ENCODE measurements at regions not wholly inside any gene's neighbourhood (a gene's known extent, or its start where the extent isn't known, plus 50 kb on each side); places are given as distances from the start of the nearest gene placed in this dataset.

GRCh38 chr12:58316926-58317325 lies 375.6 kb downstream of the ATP23 start:
- Histone ChIP-seq H3K9me3 (ENCODE audit: insufficient read depth, low read length) (no peaks in the 10 kb centered on the region), H3K4me1 (ENCODE audit: low read length) (peaks cover 11% of the 10 kb centered on the region), H3K4me3 (ENCODE audit: low read length) (no peak overlapping the region), H3K79me2 (ENCODE audit: low read length) (no peaks in the 10 kb centered on the region), H3K27ac (ENCODE audit: low read length) (no peak overlapping the region), H3K36me3 (replicated peaks; ENCODE audit: low read depth, low read length) (no peaks in the 10 kb centered on the region), H3K4me2 (ENCODE audit: low read length) (no peak overlapping the region), H4K20me1 (ENCODE audit: insufficient read depth, low read length) (no peaks in the 10 kb centered on the region), H3K9ac (ENCODE audit: low read length) (no peak overlapping the region), H3K27me3 (ENCODE audit: low read depth, low read length) (no peaks in the 10 kb centered on the region), H2AFZ (ENCODE audit: low read depth, low read length) (no peak overlapping the region)
- TF ChIP-seq CTCF (IDR thresholded peaks at IDR 0.05; ENCODE audit: low read depth, low read length), result no peak
- TF ChIP-seq EZH2phosphoT487 (IDR thresholded peaks at IDR 0.05; ENCODE audit: low read depth), result no peak

GRCh38 chr12:58321414-58321813 lies 380.0 kb downstream of the ATP23 start:
- no peaks in the 10 kb centered on the region for H3K9me3 ChIP-seq (ENCODE audit: insufficient read depth, low read length)
- H3K36me3 ChIP-seq (replicated peaks; ENCODE audit: low read depth, low read length), result no peaks in the 10 kb centered on the region
- H3K27ac ChIP-seq (ENCODE audit: low read length), result peak overlapping the region; percentile 28; the same call in 1 of the 2 replicates
- H2AFZ ChIP-seq (ENCODE audit: low read depth, low read length), result no peak overlapping the region
- no peaks in the 10 kb centered on the region for H4K20me1 ChIP-seq (ENCODE audit: insufficient read depth, low read length)
- TF ChIP-seq EZH2phosphoT487 (IDR thresholded peaks at IDR 0.05; ENCODE audit: low read depth) (no peak), CTCF (IDR thresholded peaks at IDR 0.05; ENCODE audit: low read depth, low read length) (no peak)
- no peak overlapping the region for H3K4me3 ChIP-seq (ENCODE audit: low read length)
- H3K4me2 ChIP-seq (ENCODE audit: low read length), result peak overlapping the region; percentile 57
- no peaks in the 10 kb centered on the region for H3K79me2 ChIP-seq (ENCODE audit: low read length)
- peaks cover 12% of the 10 kb centered on the region for H3K4me1 ChIP-seq (ENCODE audit: low read length)
- H3K27me3 ChIP-seq (ENCODE audit: low read depth, low read length), result no peaks in the 10 kb centered on the region
- H3K9ac ChIP-seq (ENCODE audit: low read length), result peak overlapping the region; percentile 16; the same call in 1 of the 2 replicates

- H3K36me3 ChIP-seq (replicated peaks; ENCODE audit: low read depth, low read length), result no peaks in the 10 kb centered on the region
- no peak overlapping the region for H2AFZ ChIP-seq (ENCODE audit: low read depth, low read length)
- TF ChIP-seq EZH2phosphoT487 (IDR thresholded peaks at IDR 0.05; ENCODE audit: low read depth) (no peak), CTCF (IDR thresholded peaks at IDR 0.05; ENCODE audit: low read depth, low read length) (no peak)
- H3K79me2 ChIP-seq (ENCODE audit: low read length), result no peaks in the 10 kb centered on the region
- no peak overlapping the region for H3K9ac ChIP-seq (ENCODE audit: low read length)
- no peak overlapping the region for H3K27ac ChIP-seq (ENCODE audit: low read length)
- peaks cover 12% of the 10 kb centered on the region for H3K4me1 ChIP-seq (ENCODE audit: low read length)
- H3K27me3 ChIP-seq (ENCODE audit: low read depth, low read length), result no peaks in the 10 kb centered on the region
- H4K20me1 ChIP-seq (ENCODE audit: insufficient read depth, low read length), result no peaks in the 10 kb centered on the region
- H3K4me3 ChIP-seq (ENCODE audit: low read length), result no peak overlapping the region
- H3K4me2 ChIP-seq (ENCODE audit: low read length), result no peak overlapping the region
- no peaks in the 10 kb centered on the region for H3K9me3 ChIP-seq (ENCODE audit: insufficient read depth, low read length)
These were observed 382.3 kb downstream of the ATP23 start for GRCh38 chr12:58323676-58324075.

GRCh38 chr12:58325561-58325960 lies 384.2 kb downstream of the ATP23 start:
- H3K9ac ChIP-seq (ENCODE audit: low read length), result no peak overlapping the region
- H3K4me1 ChIP-seq (ENCODE audit: low read length), result peaks cover 12% of the 10 kb centered on the region
- no peaks in the 10 kb centered on the region for H4K20me1 ChIP-seq (ENCODE audit: insufficient read depth, low read length)
- no peaks in the 10 kb centered on the region for H3K27me3 ChIP-seq (ENCODE audit: low read depth, low read length)
- no peak overlapping the region for H3K4me3 ChIP-seq (ENCODE audit: low read length)
- TF ChIP-seq EZH2phosphoT487 (IDR thresholded peaks at IDR 0.05; ENCODE audit: low read depth) (no peak), CTCF (IDR thresholded peaks at IDR 0.05; ENCODE audit: low read depth, low read length) (no peak)
- H3K4me2 ChIP-seq (ENCODE audit: low read length), result no peak overlapping the region
- H3K27ac ChIP-seq (ENCODE audit: low read length), result no peak overlapping the region
- H3K79me2 ChIP-seq (ENCODE audit: low read length), result no peaks in the 10 kb centered on the region
- H2AFZ ChIP-seq (ENCODE audit: low read depth, low read length), result no peak overlapping the region
- no peaks in the 10 kb centered on the region for H3K9me3 ChIP-seq (ENCODE audit: insufficient read depth, low read length)
- H3K36me3 ChIP-seq (replicated peaks; ENCODE audit: low read depth, low read length), result no peaks in the 10 kb centered on the region
